ENCODE measurements at regions not wholly inside any gene's neighbourhood (a gene's known extent, or its start where the extent isn't known, plus 50 kb on each side); places are given as distances from the start of the nearest gene placed in this dataset.

- no peak for FAIRE-seq
- DNase-seq (ENCODE audit: insufficient read length, low spot score), result no peak
- no peak for TF ChIP-seq CTCF (IDR thresholded peaks at IDR 0.05; ENCODE audit: insufficient read depth, missing control alignments)
Observed at GRCh38 chr9:33676746-33677505, 118.4 kb upstream of the PRSS3 start.

- no peak for DNase-seq (ENCODE audit: insufficient read length, low spot score)
- no peak for FAIRE-seq
- TF ChIP-seq CTCF (IDR thresholded peaks at IDR 0.05; ENCODE audit: insufficient read depth, missing control alignments), result no peak
Observed at GRCh38 chr9:33677506-33677809, 117.9 kb upstream of the PRSS3 start.

GRCh38 chr9:33677961-33678360 is 117.4 kb upstream of the PRSS3 start:
- FAIRE-seq, result no peak
- DNase-seq (ENCODE audit: insufficient read length, low spot score), result no peak
- TF ChIP-seq CTCF (IDR thresholded peaks at IDR 0.05; ENCODE audit: insufficient read depth, missing control alignments), result no peak

- no peak for DNase-seq (ENCODE audit: insufficient read length, low spot score)
- no peak for FAIRE-seq
- no peak for TF ChIP-seq CTCF (IDR thresholded peaks at IDR 0.05; ENCODE audit: insufficient read depth, missing control alignments)
Observed at GRCh38 chr9:33682551-33682950, 112.8 kb upstream of the PRSS3 start.

- DNase-seq (ENCODE audit: insufficient read length, low spot score) (no peak), FAIRE-seq (no peak)
- no peak for TF ChIP-seq CTCF (IDR thresholded peaks at IDR 0.05; ENCODE audit: insufficient read depth, missing control alignments)
Observed at GRCh38 chr9:33684831-33685230, 110.5 kb upstream of the PRSS3 start.

- FAIRE-seq (no peak), DNase-seq (ENCODE audit: insufficient read length, low spot score) (no peak)
- TF ChIP-seq CTCF (IDR thresholded peaks at IDR 0.05; ENCODE audit: insufficient read depth, missing control alignments), result no peak
Observed at GRCh38 chr9:33686942-33687341, 108.4 kb upstream of the PRSS3 start.

- no peak for TF ChIP-seq CTCF (IDR thresholded peaks at IDR 0.05; ENCODE audit: insufficient read depth, missing control alignments)
- DNase-seq (ENCODE audit: insufficient read length, low spot score) (no peak), FAIRE-seq (no peak)
Observed at GRCh38 chr9:33687779-33688178, 107.6 kb upstream of the PRSS3 start.

All from D721Med (cell line).